HepG2 (cell line): ENCODE measurements at regions not wholly inside any gene's neighbourhood (a gene's known extent, or its start where the extent isn't known, plus 50 kb on each side); places are given as distances from the start of the nearest gene placed in this dataset.
A peak's percentile ranks its signal among the peaks of the same experiment; 100 is the strongest.

Source experiments
- ATAC-seq: fragments of 200-7000 bp; cut with Tn5 transposase; 3 replicates; pipeline ENCODE4 v1.9.1; 2020; ENCODE audit warnings: mild to moderate bottlenecking, moderate library complexity
- BruUV-seq: library from RNA; stranded (reverse); fragments of 400-500 nt; replicated peaks from 2 replicates; lab custom pipeline; 2021; lab: Mats Ljungman, UMichigan
- CTCF ChIA-PET: fragments of 300-600 bp; formaldehyde crosslinking; extraction: SDS; loops from one replicate; lab custom pipeline; 2021; ENCODE audit warnings: low total read pairs, inconsistent platforms, low intra/inter-chr PET ratio; lab: Yijun Ruan, JAX
- POLR2A ChIA-PET: fragments of 350-600 bp; sonication (Branson Sonifier 250); formaldehyde crosslinking; loops from one replicate; lab custom pipeline; 2020; ENCODE audit warnings: antibody characterized with exemption, inconsistent platforms; lab: Yijun Ruan, JAX
- DNase-seq: peaks from one replicate; pipeline ENCODE4 v3.0.0-alpha.2; 2015; ENCODE audit warnings: low spot score
- FAIRE-seq: peaks from 3 replicates; lab custom pipeline; 2011; peaks lifted over from hg19 to GRCh38; lab: Jason Lieb, UNC
- H2AFZ ChIP-seq: one replicate; pipeline ENCODE4 v1.6.1; 2011; ENCODE audit warnings: low read length, inconsistent platforms
- H3K27ac ChIP-seq: fragments of 300-600 bp; 3 replicates; pipeline ENCODE4 v1.8.0; 2011; ENCODE audit warnings: mixed run types, mild to moderate bottlenecking, mixed read lengths, low read length, inconsistent platforms; ENCODE audit not compliant: insufficient read depth; ENCODE audit errors: extremely low read length
- H3K27me3 ChIP-seq, 2 experiments: fragments of 200-600 bp in 1 of 2; 2 replicates in 1 of 2; 3 replicates in 1 of 2; pipeline versions ENCODE4 v1.6.0 to v1.8.0; 2011; ENCODE audit warnings: low read length in 2 of 2, mild to moderate bottlenecking in 2 of 2, moderate library complexity in 2 of 2, inconsistent platforms in 1 of 2; ENCODE audit not compliant: insufficient read depth in 2 of 2, control insufficient read depth in 1 of 2
- H3K36me3 ChIP-seq, 2 experiments: fragments of 200-600 bp in 1 of 2; replicated peaks in 1 of 2; 2 replicates in 1 of 2; 3 replicates in 1 of 2; pipeline versions ENCODE4 v1.5.1 to v1.8.0; 2011; ENCODE audit warnings: low read length in 2 of 2, inconsistent platforms in 1 of 2; ENCODE audit not compliant: insufficient read depth in 2 of 2, control insufficient read depth in 1 of 2
- H3K4me1 ChIP-seq: 2 replicates; pipeline ENCODE4 v1.5.1; 2012; ENCODE audit warnings: low read length, inconsistent platforms; ENCODE audit not compliant: insufficient read depth
- H3K4me2 ChIP-seq: 2 replicates; pipeline ENCODE4 v1.6.0; 2011; ENCODE audit warnings: low read depth, low read length, inconsistent platforms
- H3K4me3 ChIP-seq, 3 experiments: fragments of 200-600 bp in 1 of 3; sonication (generic), shearing (Covaris generic) in 1 of 3; replicated peaks in 1 of 3; 2 replicates each; pipeline ENCODE4 v1.5.1; 2011 to 2016; ENCODE audit warnings: low read length in 3 of 3, inconsistent platforms in 2 of 3, low read depth in 2 of 3, mild to moderate bottlenecking in 2 of 3, control low read depth in 1 of 3, mixed read lengths in 1 of 3; ENCODE audit not compliant: insufficient read depth in 1 of 3
- H3K79me2 ChIP-seq: one replicate; pipeline ENCODE4 v1.6.1; 2011; ENCODE audit warnings: low read length, inconsistent platforms; ENCODE audit not compliant: insufficient read depth
- H3K9ac ChIP-seq: 2 replicates; pipeline ENCODE4 v1.6.0; 2011; ENCODE audit warnings: mild to moderate bottlenecking, low read depth, low read length, inconsistent platforms; ENCODE audit not compliant: insufficient read depth
- H3K9me3 ChIP-seq: 2 replicates; pipeline ENCODE4 v1.5.1; 2012; ENCODE audit warnings: mild to moderate bottlenecking, low read length
- H4K20me1 ChIP-seq: 2 replicates; pipeline ENCODE4 v1.6.0; 2011; ENCODE audit warnings: inconsistent platforms, mild to moderate bottlenecking, low read length, moderate library complexity; ENCODE audit not compliant: insufficient read depth
- AGO2 ChIP-seq: fragments of 200-400 bp; formaldehyde crosslinking; optimal IDR thresholded peaks from 2 replicates; pipeline ENCODE3; 2017; ENCODE audit warnings: mild to moderate bottlenecking, low read depth, low read length, moderate library complexity
- ATAD3A ChIP-seq: sonication (generic); formaldehyde crosslinking; IDR thresholded peaks from 2 replicates; pipeline ENCODE4 v1.4.0; 2020; ENCODE audit warnings: missing genetic modification reagents
- CENPT ChIP-seq: sonication (generic); formaldehyde crosslinking; IDR thresholded peaks from 2 replicates; pipeline ENCODE4 v1.8.0; 2022; ENCODE audit warnings: low read depth, mild to moderate bottlenecking, moderate library complexity, missing genetic modification reagents
- CTCF ChIP-seq: sonication (generic); formaldehyde crosslinking; IDR thresholded peaks from 2 replicates; pipeline ENCODE4 v1.5.0; 2020; ENCODE audit warnings: mild to moderate bottlenecking, missing genetic modification reagents, moderate library complexity
- IKZF4 ChIP-seq: sonication (generic); formaldehyde crosslinking; IDR thresholded peaks from 2 replicates; pipeline ENCODE4 v1.5.1; 2020; ENCODE audit warnings: borderline replicate concordance, mild to moderate bottlenecking, low read depth, missing genetic modification reagents; ENCODE audit errors: not compliant biosample characterization
- KLF12 ChIP-seq: sonication (generic); formaldehyde crosslinking; IDR thresholded peaks from 2 replicates; pipeline ENCODE4 v1.4.0; 2020; ENCODE audit warnings: missing genetic modification reagents, borderline replicate concordance
- NFE2L2 ChIP-seq: fragments of 150-350 bp; IDR thresholded peaks from 2 replicates; pipeline ENCODE4 v1.6.1; 2014; ENCODE audit warnings: low read length
- NR1H2 ChIP-seq: sonication (generic); formaldehyde crosslinking; IDR thresholded peaks from 2 replicates; pipeline ENCODE4 v1.8.1; 2022; ENCODE audit warnings: low read depth, missing genetic modification reagents, borderline replicate concordance
- NR3C1 ChIP-seq: sonication (generic); formaldehyde crosslinking; IDR thresholded peaks from 2 replicates; pipeline ENCODE4 v1.4.0; 2020; ENCODE audit warnings: missing genetic modification reagents
- SMC3 ChIP-seq: IDR thresholded peaks from 2 replicates; pipeline ENCODE4 v1.6.1; 2011; ENCODE audit warnings: low read length, improper control_type of control experiment
- SNAPC2 ChIP-seq: sonication (generic); formaldehyde crosslinking; IDR thresholded peaks from 2 replicates; pipeline ENCODE4 v1.8.1; 2022; ENCODE audit warnings: mild to moderate bottlenecking, missing genetic modification reagents
- STAT5B ChIP-seq: sonication (generic); formaldehyde crosslinking; IDR thresholded peaks from 2 replicates; pipeline ENCODE4 v1.4.0; 2020; ENCODE audit warnings: missing genetic modification reagents
- ZNF12 ChIP-seq: sonication (generic); formaldehyde crosslinking; IDR thresholded peaks from 2 replicates; pipeline ENCODE4 v1.5.0; 2020; ENCODE audit warnings: missing genetic modification reagents
- ZNF225 ChIP-seq: sonication (generic); formaldehyde crosslinking; IDR thresholded peaks from 2 replicates; pipeline ENCODE4 v1.4.0; 2020; ENCODE audit warnings: mild to moderate bottlenecking, missing genetic modification reagents
- ZNF335 ChIP-seq: sonication (generic); formaldehyde crosslinking; IDR thresholded peaks from 2 replicates; pipeline ENCODE4 v1.4.0; 2020; ENCODE audit warnings: missing genetic modification reagents
- WGBS: methylation state at CpG from one replicate; pipeline ENCODE4 v1.1.6; 2017; ENCODE audit warnings: low lambda C conversion rate; 5-methylcytosine and 5-hydroxymethylcytosine counted together
- in situ Hi-C: cut with HindIII; loops from 2 replicates; pipeline ENCODE4 v1.10.0; 2017; ENCODE audit warnings: low pct_unique_long_range_greater_than_20kb; ENCODE audit not compliant: extremely low pct_ligation_motif_present
- intact Hi-C: fragments of 100-400 bp; cut with micrococcal nuclease; formaldehyde crosslinking; loops from one replicate; pipeline ENCODE4 v1.10.0; 2022; ENCODE audit not compliant: unreplicated experiment
- TF ChIP-seq, protein P1 (sequence below): sonication (generic); formaldehyde crosslinking; IDR thresholded peaks from 2 replicates; pipeline ENCODE4 v1.4.0; 2020; ENCODE audit warnings: missing genetic modification reagents, mild to moderate bottlenecking, borderline replicate concordance
- TF ChIP-seq, protein P2 (sequence below): sonication (generic); formaldehyde crosslinking; IDR thresholded peaks from 2 replicates; pipeline ENCODE4 v1.9.0; 2021; ENCODE audit warnings: missing genetic modification reagents, borderline replicate concordance

GRCh38 chr7:85851571-85852193 lies 664.8 kb upstream of the SEMA3D start:
- no peak for ATAC-seq
- BruUV-seq, result no TSS peak
- ChIA-PET POLR2A (no interaction called here), CTCF (interaction anchor here (1.1 kb wide), 1 partner anchor 811 kb away, joined by 3 read pairs; no protein-coding TSS in a partner anchor)
- in situ Hi-C loops, result loop anchor here (10.0 kb wide), 1 partner anchor 817 kb away; no protein-coding TSS in a partner anchor
- Histone ChIP-seq H3K27me3 (no peaks in the 10 kb centered on the region), H3K9ac (no peak overlapping the region), H3K4me3 (no peak overlapping the region), H4K20me1 (no peaks in the 10 kb centered on the region), H3K4me1 (no peaks in the 10 kb centered on the region), H3K79me2 (no peaks in the 10 kb centered on the region), H3K4me2 (no peak overlapping the region), H3K36me3 (no peaks in the 10 kb centered on the region), H3K27ac (no peak overlapping the region), H3K9me3 (no peaks in the 10 kb centered on the region), H2AFZ (no peak overlapping the region)
- FAIRE-seq, result peak; percentile 50
- 22% methylated on average over 6 of the region's 6 CpGs for WGBS
- peak; percentile 16 for DNase-seq
- intact Hi-C loops, result loop anchor here (1.0 to 2.0 kb wide), 3 partner anchors 101 to 821 kb away; no protein-coding TSS in a partner anchor
- TF ChIP-seq CENPT (CRISPR knock-in tag) (no peak), AGO2 (no peak), NR1H2 (CRISPR knock-in tag) (no peak), KLF12 (CRISPR knock-in tag) (no peak), ATAD3A (no peak), IKZF4 (CRISPR knock-in tag) (no peak), CTCF (peak; percentile 41), SNAPC2 (CRISPR knock-in tag) (no peak), NFE2L2 (no peak), ZNF12 (CRISPR knock-in tag) (no peak), ZNF335 (CRISPR knock-in tag) (no peak), NR3C1 (CRISPR knock-in tag) (no peak), STAT5B (no peak), ZNF225 (CRISPR knock-in tag) (no peak), SMC3 (peak; percentile 14; the same call in 1 of the 2 replicates)
- TF ChIP-seq, protein P1, sequence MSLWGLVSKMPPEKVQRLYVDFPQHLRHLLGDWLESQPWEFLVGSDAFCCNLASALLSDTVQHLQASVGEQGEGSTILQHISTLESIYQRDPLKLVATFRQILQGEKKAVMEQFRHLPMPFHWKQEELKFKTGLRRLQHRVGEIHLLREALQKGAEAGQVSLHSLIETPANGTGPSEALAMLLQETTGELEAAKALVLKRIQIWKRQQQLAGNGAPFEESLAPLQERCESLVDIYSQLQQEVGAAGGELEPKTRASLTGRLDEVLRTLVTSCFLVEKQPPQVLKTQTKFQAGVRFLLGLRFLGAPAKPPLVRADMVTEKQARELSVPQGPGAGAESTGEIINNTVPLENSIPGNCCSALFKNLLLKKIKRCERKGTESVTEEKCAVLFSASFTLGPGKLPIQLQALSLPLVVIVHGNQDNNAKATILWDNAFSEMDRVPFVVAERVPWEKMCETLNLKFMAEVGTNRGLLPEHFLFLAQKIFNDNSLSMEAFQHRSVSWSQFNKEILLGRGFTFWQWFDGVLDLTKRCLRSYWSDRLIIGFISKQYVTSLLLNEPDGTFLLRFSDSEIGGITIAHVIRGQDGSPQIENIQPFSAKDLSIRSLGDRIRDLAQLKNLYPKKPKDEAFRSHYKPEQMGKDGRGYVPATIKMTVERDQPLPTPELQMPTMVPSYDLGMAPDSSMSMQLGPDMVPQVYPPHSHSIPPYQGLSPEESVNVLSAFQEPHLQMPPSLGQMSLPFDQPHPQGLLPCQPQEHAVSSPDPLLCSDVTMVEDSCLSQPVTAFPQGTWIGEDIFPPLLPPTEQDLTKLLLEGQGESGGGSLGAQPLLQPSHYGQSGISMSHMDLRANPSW, result no peak
- TF ChIP-seq, protein P2, sequence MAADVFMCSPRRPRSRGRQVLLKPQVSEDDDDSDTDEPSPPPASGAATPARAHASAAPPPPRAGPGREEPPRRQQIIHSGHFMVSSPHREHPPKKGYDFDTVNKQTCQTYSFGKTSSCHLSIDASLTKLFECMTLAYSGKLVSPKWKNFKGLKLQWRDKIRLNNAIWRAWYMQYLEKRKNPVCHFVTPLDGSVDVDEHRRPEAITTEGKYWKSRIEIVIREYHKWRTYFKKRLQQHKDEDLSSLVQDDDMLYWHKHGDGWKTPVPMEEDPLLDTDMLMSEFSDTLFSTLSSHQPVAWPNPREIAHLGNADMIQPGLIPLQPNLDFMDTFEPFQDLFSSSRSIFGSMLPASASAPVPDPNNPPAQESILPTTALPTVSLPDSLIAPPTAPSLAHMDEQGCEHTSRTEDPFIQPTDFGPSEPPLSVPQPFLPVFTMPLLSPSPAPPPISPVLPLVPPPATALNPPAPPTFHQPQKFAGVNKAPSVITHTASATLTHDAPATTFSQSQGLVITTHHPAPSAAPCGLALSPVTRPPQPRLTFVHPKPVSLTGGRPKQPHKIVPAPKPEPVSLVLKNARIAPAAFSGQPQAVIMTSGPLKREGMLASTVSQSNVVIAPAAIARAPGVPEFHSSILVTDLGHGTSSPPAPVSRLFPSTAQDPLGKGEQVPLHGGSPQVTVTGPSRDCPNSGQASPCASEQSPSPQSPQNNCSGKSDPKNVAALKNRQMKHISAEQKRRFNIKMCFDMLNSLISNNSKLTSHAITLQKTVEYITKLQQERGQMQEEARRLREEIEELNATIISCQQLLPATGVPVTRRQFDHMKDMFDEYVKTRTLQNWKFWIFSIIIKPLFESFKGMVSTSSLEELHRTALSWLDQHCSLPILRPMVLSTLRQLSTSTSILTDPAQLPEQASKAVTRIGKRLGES, result no peak
